NT2/D1 (cell line): ENCODE measurements at regions not wholly inside any gene's neighbourhood (a gene's known extent, or its start where the extent isn't known, plus 50 kb on each side); places are given as distances from the start of the nearest gene placed in this dataset.

Source experiments
- SUZ12 ChIP-seq: IDR thresholded peaks from 2 replicates; pipeline ENCODE4 v1.6.1; 2011; ENCODE audit not compliant: insufficient read length, insufficient read depth; ENCODE audit errors: extremely low read depth
- YY1 ChIP-seq: IDR thresholded peaks from 2 replicates; pipeline ENCODE4 v1.6.1; 2011; ENCODE audit not compliant: insufficient read length, insufficient read depth
- ZNF274 ChIP-seq: IDR thresholded peaks from 2 replicates; pipeline ENCODE4 v1.6.1; 2011; ENCODE audit warnings: mild to moderate bottlenecking, low read depth, low read length

- no peak for TF ChIP-seq YY1
- TF ChIP-seq SUZ12: no peak
- no peak for TF ChIP-seq ZNF274
Measured at GRCh38 chr1:195481293-195481692, 1126.9 kb downstream of the KCNT2 start.
